ENCODE measurements at regions not wholly inside any gene's neighbourhood (a gene's known extent, or its start where the extent isn't known, plus 50 kb on each side); places are given as distances from the start of the nearest gene placed in this dataset.

DNA sequence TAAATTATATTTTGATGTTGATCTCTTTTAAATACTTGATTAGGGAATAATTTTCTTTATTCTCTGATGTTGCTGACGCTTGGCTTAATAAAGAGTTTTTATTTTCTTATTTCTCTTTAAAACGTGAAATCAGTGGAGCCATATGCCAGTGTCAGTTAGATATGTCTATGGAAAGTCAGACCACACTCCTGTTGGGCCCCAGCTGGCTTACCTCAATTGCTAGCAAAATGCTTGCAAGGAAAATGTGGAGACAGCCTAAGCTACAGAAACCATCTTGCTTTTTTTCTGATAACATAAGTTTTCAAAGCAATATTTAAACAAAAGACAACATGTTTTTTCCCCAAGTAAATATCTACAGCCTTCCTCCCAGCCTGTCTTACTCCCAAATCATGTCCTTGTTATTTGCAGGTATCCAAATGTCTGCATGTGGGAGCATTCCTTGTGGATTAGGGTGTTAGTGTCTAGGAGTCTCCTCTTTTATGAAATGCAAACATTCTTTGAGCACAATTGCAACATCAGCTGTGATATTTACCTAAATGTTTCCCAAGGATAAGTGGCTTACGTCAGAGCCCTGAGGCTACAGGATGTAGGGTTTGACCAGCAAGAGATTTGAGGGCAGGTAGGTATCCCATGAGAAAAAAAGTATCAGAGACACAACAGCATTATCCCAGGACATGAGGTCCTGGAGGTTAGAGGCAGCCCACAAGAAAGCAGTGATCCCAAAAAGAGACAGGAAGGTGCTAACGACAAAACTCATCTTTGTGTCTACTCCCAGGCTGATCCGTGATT, 117.2 kb upstream of the KCNJ15 start:
- ATAC-seq (no peak), DNase-seq (ENCODE audit: low spot score) (no peak)
- intact Hi-C loops (cut with DNase I): no loop called here

DNA sequence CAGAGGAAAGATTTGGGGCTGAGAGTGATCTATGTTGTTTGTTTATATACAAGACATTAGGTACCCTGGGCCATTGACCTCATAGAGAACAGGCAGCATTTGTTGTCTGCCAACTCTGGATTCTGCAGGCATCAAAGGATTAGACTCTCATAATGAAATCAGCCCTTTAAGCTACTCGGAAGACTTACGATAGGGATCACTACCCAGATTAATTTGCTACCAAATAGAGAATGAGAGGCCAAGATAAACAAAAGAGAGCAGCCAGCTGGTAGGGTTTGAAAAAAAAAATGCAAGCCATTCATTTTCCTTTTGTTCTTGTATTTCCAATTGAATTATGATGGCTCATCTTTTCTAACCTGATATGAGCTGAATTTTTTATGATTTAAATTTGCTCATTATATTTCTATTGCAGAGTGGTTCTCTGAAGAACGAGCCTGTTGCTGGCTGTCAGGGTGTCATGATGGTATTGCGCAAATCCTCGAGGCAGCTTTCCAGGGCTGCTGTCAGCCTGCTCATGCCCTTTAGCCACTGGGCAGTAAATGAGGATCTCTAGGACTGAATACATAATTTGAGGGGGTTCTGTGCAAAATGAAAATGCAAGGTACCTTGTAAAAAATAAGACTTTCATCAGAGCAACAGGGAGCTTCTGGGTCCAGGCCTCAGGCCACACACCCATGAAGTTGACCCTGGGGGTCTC, 116.4 kb upstream of the KCNJ15 start:
- ATAC-seq (peak; percentile 72), DNase-seq (ENCODE audit: low spot score) (peak; percentile 60)
- intact Hi-C loops (cut with DNase I): no loop called here

DNA sequence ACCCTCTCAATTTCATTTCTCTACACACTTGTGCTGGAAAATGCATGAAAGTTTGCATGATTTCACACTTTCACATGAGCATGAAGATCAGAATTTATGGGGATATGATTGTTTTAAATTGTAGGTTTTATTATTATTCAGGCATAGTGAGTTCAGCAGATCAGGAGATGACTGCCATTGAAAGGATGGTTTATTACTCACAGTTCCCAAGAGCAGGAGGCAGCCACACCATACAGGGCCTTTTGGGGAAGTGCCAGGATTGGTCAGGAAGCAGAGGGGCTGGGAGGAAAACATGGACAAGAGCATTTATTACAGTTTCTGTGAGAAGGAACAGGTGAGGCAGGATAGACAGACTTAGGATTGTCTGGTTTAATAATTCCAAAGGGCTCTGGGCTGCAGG, 114.6 kb upstream of the KCNJ15 start:
- DNase-seq (ENCODE audit: low spot score) (no peak), ATAC-seq (no peak)
- intact Hi-C loops (cut with DNase I): no loop called here

GRCh38 chr21:38144193-38144592, 112.6 kb upstream of the KCNJ15 start:
- no peak for DNase-seq (ENCODE audit: low spot score)

DNA sequence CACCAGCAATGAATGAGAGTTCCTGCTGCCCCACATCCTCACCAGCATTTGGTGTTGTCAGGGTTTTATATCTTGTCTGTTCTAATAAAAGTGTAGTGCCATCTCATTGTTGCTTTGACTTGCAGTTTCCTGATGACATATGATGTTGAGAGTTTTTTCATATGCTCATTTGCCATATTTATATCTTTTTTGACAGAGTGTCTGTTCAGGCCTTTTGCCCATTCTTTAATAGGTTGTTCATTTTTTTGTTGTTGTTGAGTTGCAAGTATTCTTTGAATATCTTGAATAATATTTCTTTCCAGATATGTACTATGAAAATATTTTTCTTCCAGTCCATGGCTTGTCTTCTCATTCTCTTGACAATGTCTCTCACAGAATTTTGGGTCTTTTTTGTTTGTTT, 111.7 kb upstream of the KCNJ15 start:
- intact Hi-C loops (cut with DNase I): no loop called here
- ATAC-seq (no peak), DNase-seq (ENCODE audit: low spot score) (no peak)

More at GRCh38 chr21:38144193-38144592, 112.6 kb upstream of the KCNJ15 start:
- intact Hi-C loops (cut with DNase I): no loop called here
- ATAC-seq: no peak

DNA sequence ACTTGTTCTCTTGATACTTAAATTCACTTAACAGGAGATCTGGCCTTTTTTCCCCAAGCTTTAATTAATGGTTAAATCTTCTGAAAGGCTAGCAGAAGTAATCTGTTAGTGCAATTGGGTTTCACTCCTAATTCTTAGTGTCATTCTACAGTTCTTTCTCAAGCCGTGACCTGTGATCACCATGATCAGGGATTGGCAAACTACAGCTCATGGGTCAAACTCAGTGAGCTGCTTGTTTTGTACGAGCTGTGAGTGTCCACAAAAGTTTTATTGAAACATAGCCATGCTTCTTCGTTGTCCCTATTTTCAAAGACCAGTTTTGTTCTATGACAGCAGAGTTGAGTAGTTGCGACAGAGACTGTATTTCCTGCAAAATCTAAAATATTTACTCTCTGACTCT, 109.4 kb upstream of the KCNJ15 start:
- ATAC-seq: no peak
- intact Hi-C loops (cut with DNase I): no loop called here

DNA sequence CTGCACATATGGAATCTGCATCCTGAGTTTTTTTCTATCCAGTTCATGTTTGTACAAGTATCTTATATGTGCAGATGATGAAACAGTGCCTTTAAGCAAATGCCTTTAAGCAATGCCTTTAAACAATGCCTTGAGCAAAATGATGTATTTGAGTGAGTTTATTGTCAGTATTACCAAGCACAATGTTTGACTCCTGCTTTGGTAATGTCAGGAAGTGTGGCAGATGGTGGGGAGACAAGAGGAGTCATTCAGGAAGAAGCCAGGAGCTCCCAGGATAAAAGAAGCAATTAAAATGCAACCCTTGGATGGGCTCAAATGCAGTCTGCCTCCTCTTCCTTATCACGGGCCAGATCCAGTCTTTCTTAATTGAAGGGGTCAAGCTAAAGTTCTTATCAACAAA, 108.7 kb upstream of the KCNJ15 start:
- intact Hi-C loops (cut with DNase I): no loop called here
- no peak for ATAC-seq
- DNase-seq (ENCODE audit: low spot score): no peak

More for the DNA sequence above, 109.4 kb upstream of the KCNJ15 start:
- no peak for DNase-seq (ENCODE audit: low spot score)

- no peak for ATAC-seq
- intact Hi-C loops (cut with DNase I): loop anchor here (10.0 kb wide), 1 partner anchor 204 kb away; no protein-coding TSS in a partner anchor
- DNase-seq (ENCODE audit: low spot score): no peak
Observed at GRCh38 chr21:38151021-38151645, 105.7 kb upstream of the KCNJ15 start.

GRCh38 chr21:38156200-38156599, 100.6 kb upstream of the KCNJ15 start:
- ATAC-seq (no peak), DNase-seq (ENCODE audit: low spot score) (no peak)
- intact Hi-C loops (cut with DNase I): loop anchor here (10.0 kb wide), 1 partner anchor 199 kb away; no protein-coding TSS in a partner anchor

GRCh38 chr21:38159355-38159754, 97.4 kb upstream of the KCNJ15 start:
- intact Hi-C loops (cut with DNase I): loop anchor here (10.0 kb wide), 1 partner anchor 195 kb away; no protein-coding TSS in a partner anchor
- peak; percentile 64 for DNase-seq (ENCODE audit: low spot score)
- peak; percentile 38 for ATAC-seq

- ATAC-seq: no peak
- intact Hi-C loops (cut with DNase I): no loop called here
- DNase-seq (ENCODE audit: low spot score): no peak
Observed at GRCh38 chr21:38165466-38166172, 91.2 kb upstream of the KCNJ15 start.

- no peak for DNase-seq (ENCODE audit: low spot score)
- intact Hi-C loops (cut with DNase I): no loop called here
- no peak for ATAC-seq
Observed at GRCh38 chr21:38166173-38166535, 90.6 kb upstream of the KCNJ15 start.

GRCh38 chr21:38167345-38167744, 89.4 kb upstream of the KCNJ15 start:
- intact Hi-C loops (cut with DNase I): no loop called here
- no peak for DNase-seq (ENCODE audit: low spot score)
- ATAC-seq: no peak

GRCh38 chr21:38170283-38170682, 86.5 kb upstream of the KCNJ15 start:
- no peak for DNase-seq (ENCODE audit: low spot score)
- intact Hi-C loops (cut with DNase I): no loop called here
- no peak for ATAC-seq

DNA sequence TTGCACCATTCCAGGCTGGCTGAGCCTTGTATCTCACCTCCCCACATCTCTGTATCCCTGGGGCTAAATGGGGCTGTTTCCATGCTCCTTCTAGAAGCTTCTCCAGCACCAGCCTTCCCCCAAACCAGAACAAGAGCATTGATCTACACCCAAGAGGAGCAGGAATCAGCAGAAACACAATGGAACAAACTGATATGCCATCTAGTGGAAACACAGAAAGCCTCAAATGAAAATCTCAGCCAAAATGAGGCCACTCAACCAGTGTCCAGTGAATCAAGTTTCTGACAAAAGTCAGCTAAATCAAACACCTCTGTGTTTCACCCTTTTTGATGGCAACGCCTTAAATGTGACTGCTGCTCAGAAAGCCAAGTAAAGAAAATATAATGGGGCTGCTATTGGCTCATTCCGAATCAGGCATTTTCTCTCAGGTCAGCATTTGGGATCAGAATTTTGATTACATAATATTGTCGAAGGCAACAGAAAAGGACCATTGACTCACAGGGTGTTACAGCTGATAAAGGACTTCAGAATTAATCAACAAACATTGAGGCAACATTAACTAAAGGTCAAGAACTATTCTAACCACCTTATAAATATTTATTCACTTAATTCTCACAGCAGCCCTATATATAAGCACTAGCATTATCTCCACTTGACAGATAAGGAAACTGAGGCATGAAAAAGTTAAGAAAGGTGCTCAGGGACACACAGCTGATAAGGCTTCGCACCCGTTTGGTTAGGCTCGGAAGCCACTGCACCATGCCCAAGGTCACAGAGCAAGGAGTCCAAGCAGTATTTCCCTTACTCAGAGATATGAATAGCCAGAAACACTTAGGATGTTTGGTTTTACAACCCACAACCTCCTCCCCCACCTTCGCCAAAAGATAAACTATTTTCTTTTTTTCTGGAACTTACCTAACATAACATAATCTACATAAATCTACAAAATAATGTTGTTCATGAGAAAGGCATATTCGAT, 85.8 kb upstream of the KCNJ15 start:
- DNase-seq (ENCODE audit: low spot score) (no peak), ATAC-seq (no peak)
- intact Hi-C loops (cut with DNase I): no loop called here

DNA sequence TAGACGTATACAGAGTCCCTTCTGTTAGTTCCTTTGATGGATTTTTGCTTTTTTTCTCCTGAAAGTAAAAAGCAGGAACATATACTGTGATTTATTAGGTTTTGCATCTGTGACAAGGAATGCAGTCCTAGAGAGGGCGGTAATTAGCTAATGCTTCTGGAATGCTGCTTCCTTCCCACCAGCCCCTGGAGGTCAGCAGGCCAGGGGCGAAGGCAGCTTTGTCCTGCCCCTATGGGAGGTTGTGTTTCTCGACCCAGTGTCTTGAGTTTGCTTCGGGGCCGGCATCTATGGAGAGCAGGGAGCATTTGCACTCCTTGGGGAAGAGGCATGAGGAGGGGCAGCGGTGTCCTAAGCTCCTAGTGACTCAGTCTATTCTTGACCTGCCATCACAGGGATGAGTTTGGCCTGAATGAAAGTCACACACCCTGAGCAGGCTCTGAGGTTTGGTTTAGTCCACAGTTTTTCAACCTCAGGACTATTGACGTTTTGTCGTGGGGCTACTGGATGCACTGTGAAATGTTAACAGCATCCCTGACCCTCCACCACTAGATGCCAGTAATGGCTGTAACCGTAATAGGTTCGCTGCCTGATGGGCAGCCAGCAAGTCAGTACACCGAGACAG, 85.0 kb upstream of the KCNJ15 start:
- ATAC-seq (no peak), DNase-seq (ENCODE audit: low spot score) (no peak)
- intact Hi-C loops (cut with DNase I): no loop called here

DNA sequence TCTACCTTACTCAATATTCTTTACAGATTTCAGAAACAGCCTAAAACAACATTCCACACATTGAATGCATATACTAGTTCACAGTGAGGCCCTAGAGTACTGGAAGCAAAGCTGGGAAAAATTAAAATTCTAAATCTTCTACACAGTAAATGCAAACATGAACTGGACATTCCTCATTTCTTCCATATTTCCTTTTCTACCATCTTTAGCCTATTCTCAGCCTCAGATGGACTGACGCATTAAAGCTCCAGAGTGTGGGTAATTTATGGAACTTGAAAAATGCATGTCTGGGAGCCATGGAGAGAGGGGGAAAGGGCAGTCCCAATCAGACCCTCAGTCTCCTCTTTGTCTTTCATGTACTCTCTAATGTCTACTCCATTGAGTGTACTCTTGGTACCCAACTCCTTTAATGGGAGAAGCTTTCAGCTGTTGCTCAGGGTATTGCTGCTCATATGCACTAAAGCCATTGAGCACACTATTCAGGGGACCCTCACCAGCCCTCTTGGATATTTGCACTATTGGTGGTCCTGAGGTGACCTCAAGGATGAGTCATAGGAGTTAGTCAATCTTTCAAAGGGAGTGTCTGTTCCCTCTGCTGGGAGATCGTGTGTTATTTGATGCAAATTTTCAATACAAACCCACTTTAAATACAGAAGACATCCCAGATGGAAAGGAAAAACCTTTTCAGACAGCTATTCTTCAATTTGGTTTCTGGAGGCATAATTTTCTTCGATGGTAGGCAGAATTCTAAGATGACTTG, 83.3 kb upstream of the KCNJ15 start:
- DNase-seq (ENCODE audit: low spot score) (no peak), ATAC-seq (no peak)
- intact Hi-C loops (cut with DNase I): no loop called here

Measured in sciatic nerve (tissue), 2 donors.